ENCODE measurements at regions not wholly inside any gene's neighbourhood (a gene's known extent, or its start where the extent isn't known, plus 50 kb on each side); places are given as distances from the start of the nearest gene placed in this dataset.

DNA sequence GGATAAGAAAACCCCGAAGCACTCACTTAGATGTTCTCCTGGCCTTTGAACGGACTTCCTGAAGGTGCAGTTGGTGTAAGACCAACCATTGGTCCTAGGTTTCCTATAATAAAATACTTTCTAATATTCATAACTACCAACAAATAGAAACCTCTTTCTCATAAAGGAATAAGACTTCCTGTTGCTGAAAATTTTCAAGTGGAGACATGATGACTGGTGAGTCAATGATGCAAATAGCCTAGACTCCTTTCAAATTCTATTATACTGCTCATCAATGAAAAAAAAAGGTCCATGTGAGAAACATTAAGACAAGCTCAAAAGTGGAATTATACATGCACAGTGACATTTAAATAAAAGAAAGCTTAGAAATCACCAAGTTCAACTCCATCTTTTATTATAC, 862.8 kb downstream of the FAM181B start:
- no peak for TF ChIP-seq BHLHE40 (IDR thresholded peaks at IDR 0.05; ENCODE audit: low read depth, low read length)
- TF ChIP-seq POLR2A (IDR thresholded peaks at IDR 0.05; ENCODE audit: low read depth, low read length): no peak
- TF ChIP-seq, protein P1, sequence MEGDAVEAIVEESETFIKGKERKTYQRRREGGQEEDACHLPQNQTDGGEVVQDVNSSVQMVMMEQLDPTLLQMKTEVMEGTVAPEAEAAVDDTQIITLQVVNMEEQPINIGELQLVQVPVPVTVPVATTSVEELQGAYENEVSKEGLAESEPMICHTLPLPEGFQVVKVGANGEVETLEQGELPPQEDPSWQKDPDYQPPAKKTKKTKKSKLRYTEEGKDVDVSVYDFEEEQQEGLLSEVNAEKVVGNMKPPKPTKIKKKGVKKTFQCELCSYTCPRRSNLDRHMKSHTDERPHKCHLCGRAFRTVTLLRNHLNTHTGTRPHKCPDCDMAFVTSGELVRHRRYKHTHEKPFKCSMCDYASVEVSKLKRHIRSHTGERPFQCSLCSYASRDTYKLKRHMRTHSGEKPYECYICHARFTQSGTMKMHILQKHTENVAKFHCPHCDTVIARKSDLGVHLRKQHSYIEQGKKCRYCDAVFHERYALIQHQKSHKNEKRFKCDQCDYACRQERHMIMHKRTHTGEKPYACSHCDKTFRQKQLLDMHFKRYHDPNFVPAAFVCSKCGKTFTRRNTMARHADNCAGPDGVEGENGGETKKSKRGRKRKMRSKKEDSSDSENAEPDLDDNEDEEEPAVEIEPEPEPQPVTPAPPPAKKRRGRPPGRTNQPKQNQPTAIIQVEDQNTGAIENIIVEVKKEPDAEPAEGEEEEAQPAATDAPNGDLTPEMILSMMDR (conservative IDR thresholded peaks at IDR 0.05; ENCODE audit: low read depth, low read length): no peak
- TF ChIP-seq RAD21 (IDR thresholded peaks at IDR 0.05; ENCODE audit: low read length): no peak
